ENCODE measurements at regions not wholly inside any gene's neighbourhood (a gene's known extent, or its start where the extent isn't known, plus 50 kb on each side); places are given as distances from the start of the nearest gene placed in this dataset.

GRCh38 chr12:126108247-126108646 lies 1043.0 kb downstream of the AACS start:
- Histone ChIP-seq H3F3A (ENCODE audit: low read length, unreplicated experiment) (no peaks in the 10 kb centered on the region), H3K9me2 (replicated peaks; ENCODE audit: low read length) (no peaks in the 10 kb centered on the region), H3K27me3 (ENCODE audit: low read length) (no peaks in the 10 kb centered on the region), H3K9ac (ENCODE audit: low read length) (no peak overlapping the region), H3K27ac (ENCODE audit: low read length) (no peak overlapping the region), H3K4me2 (ENCODE audit: low read length) (no peak overlapping the region), H3K79me2 (ENCODE audit: low read length) (no peaks in the 10 kb centered on the region), H2AFZ (ENCODE audit: low read length) (no peak overlapping the region), H3K9me3 (ENCODE audit: low read length) (no peaks in the 10 kb centered on the region), H3K36me3 (ENCODE audit: low read depth, low read length) (no peaks in the 10 kb centered on the region), H4K20me1 (ENCODE audit: low read length) (no peaks in the 10 kb centered on the region), H3K4me3 (ENCODE audit: low read length) (no peak overlapping the region), H3K4me1 (ENCODE audit: insufficient read depth, low read length) (no peaks in the 10 kb centered on the region)
- TF ChIP-seq EZH2phosphoT487 (IDR thresholded peaks at IDR 0.05; ENCODE audit: borderline replicate concordance, low read length) (no peak), EZH2 (IDR thresholded peaks at IDR 0.05; ENCODE audit: low read length, unreplicated experiment) (no peak), CTCF (conservative IDR thresholded peaks at IDR 0.05; ENCODE audit: low read depth, low read length) (no peak)
- ChIA-PET CTCF (no interaction called here), POLR2A (ENCODE audit: unreplicated experiment) (no interaction called here)
- intact Hi-C loops (cut with micrococcal nuclease), result no loop called here
- DNase-seq, result no peak
- ATAC-seq, result no peak
- no TSS peak for BruUV-seq (replicated peaks)

GRCh38 chr12:126112141-126112540 lies 1046.9 kb downstream of the AACS start:
- no peak for DNase-seq
- intact Hi-C loops (cut with micrococcal nuclease), result no loop called here
- ChIA-PET CTCF (no interaction called here), POLR2A (ENCODE audit: unreplicated experiment) (no interaction called here)
- TF ChIP-seq CTCF (conservative IDR thresholded peaks at IDR 0.05; ENCODE audit: low read depth, low read length) (no peak), EZH2phosphoT487 (IDR thresholded peaks at IDR 0.05; ENCODE audit: borderline replicate concordance, low read length) (no peak), EZH2 (IDR thresholded peaks at IDR 0.05; ENCODE audit: low read length, unreplicated experiment) (no peak)
- H3K4me3 ChIP-seq (ENCODE audit: low read length), result no peak overlapping the region
- no peaks in the 10 kb centered on the region for H3K36me3 ChIP-seq (ENCODE audit: low read depth, low read length)
- no peaks in the 10 kb centered on the region for H3K4me1 ChIP-seq (ENCODE audit: insufficient read depth, low read length)
- H2AFZ ChIP-seq (ENCODE audit: low read length), result no peak overlapping the region
- H3K9ac ChIP-seq (ENCODE audit: low read length), result no peak overlapping the region
- H3K79me2 ChIP-seq (ENCODE audit: low read length), result no peaks in the 10 kb centered on the region
- no peaks in the 10 kb centered on the region for H3K27me3 ChIP-seq (ENCODE audit: low read length)
- no TSS peak for BruUV-seq (replicated peaks)
- no peaks in the 10 kb centered on the region; the same call in 1 of the 2 replicates for H3K9me3 ChIP-seq (ENCODE audit: low read length)
- H3K27ac ChIP-seq (ENCODE audit: low read length), result no peak overlapping the region
- H3K4me2 ChIP-seq (ENCODE audit: low read length), result no peak overlapping the region
- H3F3A ChIP-seq (ENCODE audit: low read length, unreplicated experiment), result no peaks in the 10 kb centered on the region
- ATAC-seq, result no peak
- no peaks in the 10 kb centered on the region for H3K9me2 ChIP-seq (replicated peaks; ENCODE audit: low read length)
- no peaks in the 10 kb centered on the region for H4K20me1 ChIP-seq (ENCODE audit: low read length)

- Histone ChIP-seq H3K36me3 (ENCODE audit: low read depth, low read length) (no peaks in the 10 kb centered on the region), H3F3A (ENCODE audit: low read length, unreplicated experiment) (no peaks in the 10 kb centered on the region), H4K20me1 (ENCODE audit: low read length) (no peaks in the 10 kb centered on the region), H3K9ac (ENCODE audit: low read length) (no peak overlapping the region), H3K4me2 (ENCODE audit: low read length) (no peak overlapping the region), H3K4me1 (ENCODE audit: insufficient read depth, low read length) (no peaks in the 10 kb centered on the region), H3K4me3 (ENCODE audit: low read length) (no peak overlapping the region), H3K9me3 (ENCODE audit: low read length) (no peaks in the 10 kb centered on the region; the same call in 1 of the 2 replicates), H3K27ac (ENCODE audit: low read length) (no peak overlapping the region), H2AFZ (ENCODE audit: low read length) (no peak overlapping the region), H3K9me2 (replicated peaks; ENCODE audit: low read length) (no peaks in the 10 kb centered on the region), H3K27me3 (ENCODE audit: low read length) (no peaks in the 10 kb centered on the region), H3K79me2 (ENCODE audit: low read length) (no peaks in the 10 kb centered on the region)
- POLR2A ChIA-PET (ENCODE audit: unreplicated experiment), result no interaction called here
- no TSS peak for BruUV-seq (replicated peaks)
- ATAC-seq, result no peak
- intact Hi-C loops (cut with micrococcal nuclease), result no loop called here
- TF ChIP-seq EZH2 (IDR thresholded peaks at IDR 0.05; ENCODE audit: low read length, unreplicated experiment) (no peak), CTCF (conservative IDR thresholded peaks at IDR 0.05; ENCODE audit: low read depth, low read length) (no peak), EZH2phosphoT487 (IDR thresholded peaks at IDR 0.05; ENCODE audit: borderline replicate concordance, low read length) (no peak)
- CTCF ChIA-PET, result no interaction called here
- no peak for DNase-seq
Observed at GRCh38 chr12:126112849-126113248, 1047.6 kb downstream of the AACS start.

Measured in PC-3 (cell line).